Fibroblast of mammary gland (primary cell): ENCODE measurements at regions not wholly inside any gene's neighbourhood (a gene's known extent, or its start where the extent isn't known, plus 50 kb on each side); places are given as distances from the start of the nearest gene placed in this dataset.
"Not testable (repeated sequence)": the region's sequence is repeated elsewhere in the genome, so short reads cannot be mapped to it uniquely, and the experiment has no call there.

Source experiments
- DNase-seq: peaks from one replicate; pipeline ENCODE4 v3.0.0-alpha.2; 2010; ENCODE audit warnings: low read depth
- H3K4me3 ChIP-seq: 2 replicates; pipeline ENCODE4 v1.5.1; 2011; ENCODE audit warnings: low read depth, mild to moderate bottlenecking, low read length, moderate library complexity; ENCODE audit not compliant: control insufficient read depth
- TF ChIP-seq, protein P1 (sequence below): conservative IDR thresholded peaks from 2 replicates; pipeline ENCODE4 v1.5.1; 2011; ENCODE audit warnings: low read depth, low read length, inconsistent platforms; ENCODE audit not compliant: control insufficient read depth, insufficient read depth

DNA sequence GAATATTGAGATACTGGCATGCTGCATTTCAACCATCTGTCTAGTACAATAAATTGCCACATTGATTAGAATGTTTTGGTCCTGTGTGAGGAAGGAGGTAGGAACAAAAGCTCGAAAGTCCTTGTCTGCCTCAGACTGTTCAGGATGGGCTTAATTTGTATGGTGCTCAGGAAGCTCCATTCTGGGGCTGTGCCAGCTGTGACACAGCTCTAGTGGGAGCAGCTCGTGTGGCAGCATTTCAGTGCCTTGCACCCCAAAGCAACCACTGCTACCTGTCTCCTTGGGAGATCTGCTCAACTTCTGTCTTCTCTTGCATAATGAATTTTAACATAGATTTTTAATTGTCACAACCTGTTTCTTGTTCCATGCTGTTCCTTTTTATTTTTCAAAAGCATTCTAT lies 144.4 kb upstream of the THUMPD2 start:
- no peak overlapping the region for H3K4me3 ChIP-seq
- TF ChIP-seq, protein P1, sequence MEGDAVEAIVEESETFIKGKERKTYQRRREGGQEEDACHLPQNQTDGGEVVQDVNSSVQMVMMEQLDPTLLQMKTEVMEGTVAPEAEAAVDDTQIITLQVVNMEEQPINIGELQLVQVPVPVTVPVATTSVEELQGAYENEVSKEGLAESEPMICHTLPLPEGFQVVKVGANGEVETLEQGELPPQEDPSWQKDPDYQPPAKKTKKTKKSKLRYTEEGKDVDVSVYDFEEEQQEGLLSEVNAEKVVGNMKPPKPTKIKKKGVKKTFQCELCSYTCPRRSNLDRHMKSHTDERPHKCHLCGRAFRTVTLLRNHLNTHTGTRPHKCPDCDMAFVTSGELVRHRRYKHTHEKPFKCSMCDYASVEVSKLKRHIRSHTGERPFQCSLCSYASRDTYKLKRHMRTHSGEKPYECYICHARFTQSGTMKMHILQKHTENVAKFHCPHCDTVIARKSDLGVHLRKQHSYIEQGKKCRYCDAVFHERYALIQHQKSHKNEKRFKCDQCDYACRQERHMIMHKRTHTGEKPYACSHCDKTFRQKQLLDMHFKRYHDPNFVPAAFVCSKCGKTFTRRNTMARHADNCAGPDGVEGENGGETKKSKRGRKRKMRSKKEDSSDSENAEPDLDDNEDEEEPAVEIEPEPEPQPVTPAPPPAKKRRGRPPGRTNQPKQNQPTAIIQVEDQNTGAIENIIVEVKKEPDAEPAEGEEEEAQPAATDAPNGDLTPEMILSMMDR: no peak
- DNase-seq: no peak

GRCh38 chr2:39922679-39923405 lies 143.8 kb upstream of the THUMPD2 start:
- no peak overlapping the region for H3K4me3 ChIP-seq
- TF ChIP-seq, protein P1: no peak

GRCh38 chr2:39920307-39920801 lies 141.3 kb upstream of the THUMPD2 start:
- DNase-seq: no peak
- TF ChIP-seq, protein P1: no peak
- no peak overlapping the region for H3K4me3 ChIP-seq

More at GRCh38 chr2:39922679-39923405, 143.8 kb upstream of the THUMPD2 start:
- DNase-seq: no peak

DNA sequence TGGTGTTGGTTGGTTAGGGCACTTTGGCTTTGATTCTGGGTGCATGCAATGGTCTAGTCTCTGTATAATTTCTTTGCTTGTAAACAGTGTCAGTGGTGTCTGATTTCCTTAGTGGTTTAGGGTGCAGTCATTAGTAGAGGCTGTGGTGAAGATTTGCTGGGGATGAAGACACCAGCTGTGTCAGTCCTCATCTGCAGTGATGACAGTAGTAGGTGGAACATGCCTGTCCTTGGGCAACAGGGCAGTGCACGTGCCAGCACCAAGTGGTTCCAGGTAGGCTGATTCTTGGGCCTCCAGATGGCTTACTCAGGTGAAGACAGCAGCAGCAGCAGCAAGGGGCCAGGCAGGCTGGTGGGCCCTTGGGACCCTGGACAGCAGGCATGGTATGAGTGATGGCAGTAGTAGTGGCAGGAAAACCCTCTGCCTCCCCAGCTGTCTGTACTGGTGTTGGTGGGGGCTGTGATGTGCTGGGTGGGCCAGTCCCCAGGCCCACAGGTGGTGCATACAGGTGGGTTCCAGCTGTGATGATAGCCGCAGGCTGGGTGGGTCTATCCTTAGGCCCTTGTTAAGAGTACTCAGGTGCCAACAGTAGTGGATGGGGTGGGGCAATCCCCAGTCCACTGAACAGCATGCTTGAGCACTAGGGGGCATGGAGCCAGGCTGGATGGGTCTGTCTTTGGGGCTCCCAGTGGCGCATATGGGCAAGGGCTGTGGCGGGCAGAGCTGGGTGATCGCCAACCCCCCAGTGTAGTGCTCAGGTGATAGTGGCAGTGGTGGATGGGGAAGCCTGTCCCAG lies 140.7 kb upstream of the THUMPD2 start:
- TF ChIP-seq, protein P1: no peak
- no peak overlapping the region for H3K4me3 ChIP-seq
- no peak for DNase-seq

GRCh38 chr2:39918886-39919285 lies 139.8 kb upstream of the THUMPD2 start:
- TF ChIP-seq, protein P1: no peak
- no peak for DNase-seq
- H3K4me3 ChIP-seq: no peak overlapping the region

DNA sequence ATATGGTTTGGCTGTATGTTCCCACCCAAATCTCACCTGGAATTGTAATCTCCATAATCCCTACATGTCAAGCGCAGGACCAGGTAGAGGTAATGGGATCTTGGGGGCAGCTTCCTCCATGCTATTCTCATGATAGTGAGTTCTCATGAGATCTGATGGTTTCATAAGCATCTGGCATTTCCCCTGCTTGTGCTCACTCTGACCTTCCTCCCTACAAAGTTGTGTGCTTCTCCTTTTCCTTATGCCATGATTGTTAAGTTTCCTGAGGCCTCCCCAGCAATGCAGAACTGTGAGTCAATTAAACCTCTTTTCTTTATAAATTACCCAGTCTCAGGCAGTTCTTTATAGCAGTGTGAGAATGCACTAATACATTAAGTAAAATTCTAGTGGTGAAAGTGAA lies 138.3 kb upstream of the THUMPD2 start:
- not testable (repeated sequence) for H3K4me3 ChIP-seq, DNase-seq

GRCh38 chr2:39914949-39915348 lies 135.9 kb upstream of the THUMPD2 start:
- TF ChIP-seq, protein P1: no peak
- no peak for DNase-seq
- H3K4me3 ChIP-seq: no peak overlapping the region
